HG02610 (cell line): ENCODE measurements at regions not wholly inside any gene's neighbourhood (a gene's known extent, or its start where the extent isn't known, plus 50 kb on each side); places are given as distances from the start of the nearest gene placed in this dataset.

Experiments
- ATAC-seq: cut with Tn5 transposase; IDR thresholded peaks from one replicate; pipeline ENCODE4 v1.9.1; 2021; ENCODE audit warnings: mild to moderate bottlenecking, moderate library complexity; ENCODE audit not compliant: unreplicated experiment

GRCh38 chr18:37694516-37694915 lies 128.9 kb upstream of the CELF4 start:
- ATAC-seq = no peak

- no peak for ATAC-seq
Measured at GRCh38 chr18:37691162-37691561, 125.6 kb upstream of the CELF4 start.

GRCh38 chr18:37689841-37690240 lies 124.2 kb upstream of the CELF4 start:
- ATAC-seq = no peak

- no peak for ATAC-seq
Measured at GRCh38 chr18:37684590-37684989, 119.0 kb upstream of the CELF4 start.

- no peak for ATAC-seq
Measured at GRCh38 chr18:37684183-37684582, 118.6 kb upstream of the CELF4 start.

- no peak for ATAC-seq
Measured at GRCh38 chr18:37680911-37681310, 115.3 kb upstream of the CELF4 start.

- ATAC-seq = no peak
Measured at GRCh38 chr18:37676276-37676675, 110.7 kb upstream of the CELF4 start.

- no peak for ATAC-seq
Measured at GRCh38 chr18:37675699-37676098, 110.1 kb upstream of the CELF4 start.

GRCh38 chr18:37674570-37674969 lies 109.0 kb upstream of the CELF4 start:
- no peak for ATAC-seq

- no peak for ATAC-seq
Measured at GRCh38 chr18:37673671-37674070, 108.1 kb upstream of the CELF4 start.

- no peak for ATAC-seq
Measured at GRCh38 chr18:37672932-37673595, 107.5 kb upstream of the CELF4 start.

GRCh38 chr18:37672001-37672400 lies 106.4 kb upstream of the CELF4 start:
- ATAC-seq = no peak

- ATAC-seq = no peak
Measured at GRCh38 chr18:37671530-37671929, 105.9 kb upstream of the CELF4 start.

GRCh38 chr18:37671119-37671518 lies 105.5 kb upstream of the CELF4 start:
- ATAC-seq = no peak

GRCh38 chr18:37669991-37670534 lies 104.5 kb upstream of the CELF4 start:
- ATAC-seq = no peak

GRCh38 chr18:37668971-37669747 lies 103.6 kb upstream of the CELF4 start:
- ATAC-seq = no peak

- no peak for ATAC-seq
Measured at GRCh38 chr18:37667836-37668235, 102.2 kb upstream of the CELF4 start.

- no peak for ATAC-seq
Measured at GRCh38 chr18:37666991-37667390, 101.4 kb upstream of the CELF4 start.

GRCh38 chr18:37666451-37666850 lies 100.9 kb upstream of the CELF4 start:
- no peak for ATAC-seq

GRCh38 chr18:37665346-37665745 lies 99.7 kb upstream of the CELF4 start:
- ATAC-seq = no peak

- no peak for ATAC-seq
Measured at GRCh38 chr18:37663446-37663845, 97.8 kb upstream of the CELF4 start.
